ENCODE measurements at regions not wholly inside any gene's neighbourhood (a gene's known extent, or its start where the extent isn't known, plus 50 kb on each side); places are given as distances from the start of the nearest gene placed in this dataset.

GRCh38 chr17:72516772-72517399, 396.1 kb downstream of the SOX9 start:
- TF ChIP-seq GATA3 (IDR thresholded peaks at IDR 0.05; ENCODE audit: low read depth, low read length) (no peak), GATA2 (IDR thresholded peaks at IDR 0.05; ENCODE audit: low read depth, low read length) (no peak)
